DMS153 (cell line): ENCODE measurements at regions not wholly inside any gene's neighbourhood (a gene's known extent, or its start where the extent isn't known, plus 50 kb on each side); places are given as distances from the start of the nearest gene placed in this dataset.
"Not testable (repeated sequence)": the region's sequence is repeated elsewhere in the genome, so short reads cannot be mapped to it uniquely, and the experiment has no call there.

ENCODE experiments used
- DNase-seq: peaks from one replicate; lab custom pipeline; 2025; lab: John Stamatoyannopoulos, UW

DNA sequence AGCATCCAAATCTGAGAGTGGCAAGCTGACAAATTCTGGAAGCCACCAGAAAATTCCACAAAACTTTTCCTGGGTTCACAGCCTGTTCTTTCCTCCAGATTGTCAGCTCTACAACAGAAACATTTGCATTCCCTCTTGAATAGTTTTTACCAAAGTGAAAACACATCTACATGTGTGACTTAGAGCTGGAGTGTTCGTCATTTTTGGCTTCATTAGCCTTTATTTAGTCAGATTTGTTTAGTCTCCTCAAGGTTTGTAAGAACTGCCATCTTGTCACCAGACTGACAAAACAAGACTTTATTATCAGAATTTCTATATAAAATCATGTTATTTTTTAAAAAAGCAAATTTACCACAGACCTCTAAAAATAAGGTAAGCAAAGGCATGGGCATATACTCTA, 347.3 kb downstream of the TRIM36 start:
- no peak for DNase-seq

GRCh38 chr5:114790403-114790792, 379.3 kb downstream of the TRIM36 start:
- DNase-seq = no peak

GRCh38 chr5:114789773-114790402, 379.8 kb downstream of the TRIM36 start:
- DNase-seq = no peak

DNA sequence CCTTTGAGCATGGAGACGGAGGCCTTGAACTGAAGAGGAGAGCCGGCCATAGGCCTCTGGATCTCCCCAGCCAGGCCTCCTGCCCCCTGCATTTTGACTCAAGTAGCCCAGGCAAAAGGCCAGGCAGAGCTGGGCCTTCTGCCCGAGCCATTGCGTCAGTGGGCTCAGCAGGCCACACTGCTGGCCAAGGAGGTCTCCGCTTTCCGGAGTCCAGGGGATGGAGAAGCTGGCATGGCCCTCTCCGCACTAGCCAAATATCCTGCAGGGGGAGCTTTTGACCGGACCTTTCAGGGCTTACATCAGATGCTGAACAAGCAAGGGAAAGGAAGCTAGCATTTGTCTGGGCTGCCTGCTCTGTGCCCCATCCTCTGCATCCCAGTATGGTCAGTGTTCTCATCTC, 386.8 kb downstream of the TRIM36 start:
- DNase-seq = no peak

- no peak for DNase-seq
Observed at GRCh38 chr5:114782177-114782576, 387.5 kb downstream of the TRIM36 start.

GRCh38 chr5:114780290-114780689, 389.4 kb downstream of the TRIM36 start:
- DNase-seq = no peak

DNA sequence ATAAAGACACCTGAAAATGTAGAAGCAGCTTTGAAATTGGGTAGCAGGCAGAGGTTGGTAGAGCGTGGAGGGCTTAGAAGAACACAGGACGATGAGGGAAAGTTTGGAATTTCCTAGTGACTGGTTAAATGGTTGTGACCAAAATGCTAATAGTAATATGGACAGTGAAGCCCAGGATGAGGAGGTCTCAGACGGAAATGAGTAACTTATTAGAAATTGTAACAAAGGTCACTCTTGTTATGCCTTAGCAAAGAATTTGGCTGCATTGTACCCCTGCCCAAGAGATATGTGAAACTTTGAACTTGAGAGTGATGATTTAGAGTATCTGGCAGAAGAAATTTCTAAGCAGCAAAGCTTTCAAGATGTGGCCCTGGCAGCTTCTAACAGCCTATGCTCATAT, 382.5 kb downstream of the KCNN2 start:
- no peak for DNase-seq

DNA sequence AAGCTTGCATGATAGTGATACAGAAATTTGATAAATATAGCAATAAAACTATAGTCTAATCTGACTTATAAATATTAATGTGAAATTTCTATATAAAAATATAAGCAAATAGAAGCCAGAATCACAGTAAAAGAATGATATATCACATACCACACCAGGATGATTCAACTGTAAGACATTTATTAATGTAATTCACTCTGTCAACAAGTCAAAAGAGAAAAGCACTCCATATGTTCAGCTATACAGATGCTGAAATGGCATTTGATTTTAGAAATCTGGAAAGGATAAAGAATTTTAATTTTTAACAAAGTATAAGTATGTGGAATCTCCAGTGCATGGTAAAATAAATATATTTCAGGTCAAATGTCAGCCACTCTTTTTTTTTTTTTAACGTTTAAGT, 372.4 kb downstream of the KCNN2 start:
- DNase-seq = no peak

DNA sequence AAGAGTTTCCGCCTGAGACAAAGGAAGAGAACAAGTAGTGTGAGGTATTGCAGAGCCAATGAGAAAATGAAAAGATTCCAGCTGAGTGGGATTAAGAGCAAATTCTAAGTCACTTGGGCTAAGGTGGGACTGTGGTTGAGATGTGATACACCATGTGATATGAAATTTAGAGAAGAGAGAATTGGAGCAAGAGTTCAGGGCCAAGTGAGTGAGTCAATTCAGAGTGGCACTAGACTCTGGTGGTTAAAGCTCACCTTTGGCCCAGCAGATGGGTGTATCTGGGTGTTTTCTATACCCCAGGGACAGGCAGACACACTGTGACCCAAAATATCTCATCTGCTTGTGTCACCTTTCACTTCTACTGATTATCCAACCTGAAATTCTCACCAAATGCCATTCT, 368.1 kb downstream of the KCNN2 start:
- DNase-seq = no peak

DNA sequence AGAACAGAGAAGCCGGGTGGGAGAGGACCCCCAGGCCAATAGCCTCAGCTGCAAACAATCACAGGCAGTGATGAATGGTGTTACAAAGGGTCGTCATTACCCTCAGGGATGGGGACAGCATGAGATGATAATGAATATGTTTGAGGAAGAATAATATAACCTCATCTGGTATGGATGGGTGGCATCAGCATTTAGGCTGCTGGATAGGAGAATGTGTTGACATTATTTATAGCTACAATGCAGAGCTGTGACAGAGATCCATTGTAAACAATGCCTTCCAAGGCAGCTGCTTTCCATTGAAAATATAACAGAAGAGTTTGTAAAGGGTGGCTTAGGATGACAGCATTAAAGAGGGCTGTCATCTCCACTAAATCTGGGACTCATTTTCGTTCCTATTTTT, 365.5 kb downstream of the KCNN2 start:
- DNase-seq = no peak

GRCh38 chr5:114726131-114726530, 364.3 kb downstream of the KCNN2 start:
- DNase-seq = no peak

DNA sequence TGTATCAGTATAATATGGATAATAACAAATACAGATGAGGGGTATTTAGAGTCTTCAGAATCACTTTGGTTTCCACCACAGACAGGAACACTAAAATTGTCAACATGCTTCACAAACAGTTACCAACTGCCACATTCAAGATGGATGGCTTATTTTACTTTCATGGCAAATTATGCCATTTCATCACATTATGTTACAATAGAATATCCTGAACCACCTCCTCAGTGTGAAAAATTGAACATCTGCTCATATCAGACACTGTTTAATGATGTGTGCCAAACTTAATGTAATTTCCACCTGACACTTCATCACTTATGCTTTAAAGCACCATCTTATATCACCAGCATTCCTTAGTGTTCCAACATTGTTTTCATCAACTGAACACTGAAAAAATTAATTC, 357.4 kb downstream of the KCNN2 start:
- DNase-seq = no peak

- DNase-seq = no peak
Observed at GRCh38 chr5:114716955-114717354, 355.1 kb downstream of the KCNN2 start.

DNA sequence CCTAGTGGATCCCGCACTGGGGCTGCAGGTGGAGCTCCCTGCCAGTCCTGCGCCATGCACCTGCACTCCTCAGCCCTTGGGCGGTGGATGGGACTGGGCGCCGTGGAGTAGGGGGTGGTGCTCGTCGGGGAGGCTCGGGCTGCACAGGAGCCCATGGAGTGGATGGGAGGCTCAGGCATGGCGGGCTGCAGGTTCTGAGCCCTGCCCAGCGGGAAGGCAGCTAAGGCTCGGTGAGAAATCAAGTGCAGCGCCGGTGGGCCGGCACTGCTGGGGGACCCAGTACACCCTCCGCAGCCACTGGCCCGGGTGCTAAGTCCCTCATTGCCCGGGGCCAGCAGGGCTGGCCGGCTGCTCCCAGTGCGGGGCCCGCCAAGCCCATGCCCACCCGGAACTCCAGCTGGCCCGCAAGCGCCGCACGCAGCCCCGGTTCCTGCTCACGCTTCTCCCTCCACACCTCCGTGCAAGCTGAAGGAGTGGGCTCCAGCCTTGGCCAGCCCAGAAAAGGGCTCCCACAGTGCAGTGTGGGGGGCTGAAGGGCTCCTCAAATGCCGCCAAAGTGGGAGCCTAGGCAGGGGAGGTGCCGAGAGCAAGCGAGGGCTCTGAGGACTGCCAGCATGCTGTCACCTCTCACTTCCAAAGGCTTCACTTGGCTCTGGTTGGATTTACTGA, 342.5 kb downstream of the KCNN2 start:
- not testable (repeated sequence) for DNase-seq

DNA sequence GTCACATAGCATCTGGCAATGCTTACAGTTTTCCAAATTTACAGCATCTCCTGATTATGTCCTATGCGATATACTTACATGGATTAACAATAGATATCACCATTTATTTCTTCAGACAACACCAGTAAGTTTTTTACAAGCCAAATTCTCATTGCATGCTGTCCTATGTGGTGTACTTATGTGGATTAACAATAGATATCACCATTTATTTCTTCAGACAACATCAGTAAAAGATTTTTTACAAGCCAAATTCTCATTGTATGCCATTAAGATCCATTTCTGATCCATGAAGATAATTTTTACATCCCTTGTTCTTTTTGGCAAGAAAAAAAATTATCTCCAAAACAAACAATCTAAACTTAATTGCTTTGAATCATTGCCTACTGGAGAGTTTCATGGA, 340.9 kb downstream of the KCNN2 start:
- no peak for DNase-seq

DNA sequence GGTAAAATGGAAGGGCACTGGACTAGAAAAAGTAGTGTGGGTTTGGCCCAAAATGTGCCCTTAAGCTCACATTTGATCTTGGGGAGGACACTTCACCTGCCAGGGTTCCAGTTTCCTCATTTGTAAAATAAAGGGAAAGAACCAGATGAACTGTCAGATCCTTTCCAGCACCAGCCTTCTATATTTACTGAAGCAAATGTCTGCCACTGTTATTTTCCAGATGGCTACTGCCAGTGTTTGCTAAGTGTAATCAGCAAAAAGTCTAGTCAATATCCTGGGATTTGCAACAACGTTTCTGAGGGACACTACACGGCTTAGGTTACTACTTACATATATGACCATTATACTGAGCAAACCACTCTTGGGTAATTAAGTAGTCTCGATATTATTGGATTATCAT, 340.3 kb downstream of the KCNN2 start:
- no peak for DNase-seq

GRCh38 chr5:114700823-114701222, 339.0 kb downstream of the KCNN2 start:
- DNase-seq = no peak

- no peak for DNase-seq
Observed at GRCh38 chr5:114695292-114695904, 333.5 kb downstream of the KCNN2 start.

DNA sequence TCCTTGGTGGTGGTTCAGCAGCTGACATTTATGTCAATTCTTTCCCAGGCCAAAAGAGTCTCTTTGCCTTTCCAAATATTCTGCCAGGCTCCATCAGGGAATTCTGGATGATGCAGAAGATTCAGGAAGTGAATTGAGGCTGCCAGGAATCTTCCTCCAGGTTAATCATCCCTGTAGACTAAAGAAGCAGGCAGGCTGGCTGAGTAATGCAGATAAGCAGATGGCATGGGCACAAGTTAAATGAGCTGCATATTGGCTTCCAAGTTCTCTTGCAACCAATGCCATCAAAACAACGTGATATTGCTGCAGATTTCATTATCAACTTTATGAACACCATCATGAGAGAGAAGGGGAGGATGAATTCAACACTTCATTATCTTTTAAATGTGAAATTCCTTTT, 324.5 kb downstream of the KCNN2 start:
- DNase-seq = no peak

GRCh38 chr5:114678778-114679177, 316.9 kb downstream of the KCNN2 start:
- DNase-seq = no peak

GRCh38 chr5:114665551-114665950, 303.7 kb downstream of the KCNN2 start:
- no peak for DNase-seq

DNA sequence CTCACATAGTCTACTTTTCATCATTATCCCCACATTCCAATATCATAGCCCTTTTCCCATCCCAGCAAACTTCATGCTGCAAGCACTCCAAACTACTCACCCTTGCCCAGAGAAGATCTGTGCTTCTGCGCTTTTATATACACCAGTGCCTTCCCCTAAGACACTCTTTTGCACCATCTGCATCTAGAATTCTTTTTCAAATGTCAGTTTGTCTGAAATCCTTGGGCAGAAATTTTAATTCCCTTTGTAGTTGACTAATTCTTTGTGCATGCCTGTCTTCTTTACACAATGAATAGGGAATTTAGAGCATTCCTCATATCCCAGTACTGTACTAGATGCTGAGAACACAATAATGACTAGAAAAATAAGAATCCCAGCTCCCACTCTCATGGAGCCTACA, 298.9 kb downstream of the KCNN2 start:
- DNase-seq = no peak

- no peak for DNase-seq
Observed at GRCh38 chr5:114658194-114658593, 296.3 kb downstream of the KCNN2 start.
